ENCODE measurements at regions not wholly inside any gene's neighbourhood (a gene's known extent, or its start where the extent isn't known, plus 50 kb on each side); places are given as distances from the start of the nearest gene placed in this dataset.

DNA sequence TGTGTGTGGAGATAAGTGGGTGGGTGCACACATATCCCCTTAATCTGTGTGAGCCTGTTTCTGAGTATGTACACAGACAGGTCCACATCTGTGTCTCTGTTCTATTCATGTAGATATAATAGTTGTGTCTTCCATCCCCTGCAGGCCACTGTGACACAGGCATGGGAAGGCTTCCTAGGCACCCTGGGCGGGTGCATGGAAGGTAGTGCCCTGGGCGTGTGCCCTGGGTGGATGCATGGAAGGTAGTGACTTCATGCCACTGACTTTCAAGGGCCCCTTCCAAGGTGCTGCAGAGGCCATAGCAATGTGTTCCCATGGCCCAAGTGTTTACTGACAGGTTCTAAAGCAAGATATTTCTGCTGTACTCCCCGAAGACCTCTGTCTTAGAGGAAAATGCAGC is 462.5 kb upstream of the HS6ST1 start:
- in situ Hi-C loops (cut with HindIII; ENCODE audit: extremely low pct_ligation_motif_present, low pct_unique_long_range_greater_than_20kb), result no loop called here
- no peak overlapping the region for H2AFZ ChIP-seq (ENCODE audit: low read length)
- H3K27me3 ChIP-seq (ENCODE audit: control insufficient read depth in 1 of 2, insufficient read depth in 2 of 2, low read length in 2 of 2), result peaks cover 3 to 72% of the 10 kb centered on the region in 2 experiments; a peak in 3 of 5 replicates
- ChIA-PET POLR2A (no interaction called here), CTCF (ENCODE audit: low intra/inter-chr PET ratio, low total read pairs) (no interaction called here)
- ATAC-seq (no peak), DNase-seq (ENCODE audit: low spot score) (no peak), FAIRE-seq (no peak)
- 0% methylated on average over 3 of the region's 3 CpGs for WGBS (ENCODE audit: low lambda C conversion rate)
- H3K36me3 ChIP-seq (replicated peaks in 1 of 2; ENCODE audit: control insufficient read depth in 1 of 2, insufficient read depth in 2 of 2, low read length in 2 of 2), result no peaks in the 10 kb centered on the region
- no peak overlapping the region for H3K9ac ChIP-seq (ENCODE audit: insufficient read depth, low read depth, low read length)
- intact Hi-C loops (cut with micrococcal nuclease; ENCODE audit: unreplicated experiment), result no loop called here
- H3K79me2 ChIP-seq (ENCODE audit: insufficient read depth, low read length), result no peaks in the 10 kb centered on the region
- H3K4me3 ChIP-seq (replicated peaks in 1 of 3; ENCODE audit: insufficient read depth in 1 of 3, low read depth in 2 of 3, low read length in 3 of 3), result no peak overlapping the region
- no peak for TF ChIP-seq ZNF614 (CRISPR knock-in tag; IDR thresholded peaks at IDR 0.05; ENCODE audit: borderline replicate concordance)
- no peak for TF ChIP-seq PHF8 (CRISPR knock-in tag; IDR thresholded peaks at IDR 0.05)
- TF ChIP-seq NFKBIZ (CRISPR knock-in tag; IDR thresholded peaks at IDR 0.05), result no peak
- TF ChIP-seq HMGA1 (CRISPR knock-in tag; conservative IDR thresholded peaks at IDR 0.05), result no peak
- H3K4me1 ChIP-seq (ENCODE audit: insufficient read depth, low read length), result no peaks in the 10 kb centered on the region
- H3K9me3 ChIP-seq (ENCODE audit: low read length), result no peaks in the 10 kb centered on the region
- H4K20me1 ChIP-seq (ENCODE audit: insufficient read depth, low read length), result no peaks in the 10 kb centered on the region
- no peak overlapping the region for H3K27ac ChIP-seq (ENCODE audit: extremely low read length, insufficient read depth, low read length)
- H3K4me2 ChIP-seq (ENCODE audit: low read depth, low read length), result no peak overlapping the region
- no TSS peak for BruUV-seq (replicated peaks)

DNA sequence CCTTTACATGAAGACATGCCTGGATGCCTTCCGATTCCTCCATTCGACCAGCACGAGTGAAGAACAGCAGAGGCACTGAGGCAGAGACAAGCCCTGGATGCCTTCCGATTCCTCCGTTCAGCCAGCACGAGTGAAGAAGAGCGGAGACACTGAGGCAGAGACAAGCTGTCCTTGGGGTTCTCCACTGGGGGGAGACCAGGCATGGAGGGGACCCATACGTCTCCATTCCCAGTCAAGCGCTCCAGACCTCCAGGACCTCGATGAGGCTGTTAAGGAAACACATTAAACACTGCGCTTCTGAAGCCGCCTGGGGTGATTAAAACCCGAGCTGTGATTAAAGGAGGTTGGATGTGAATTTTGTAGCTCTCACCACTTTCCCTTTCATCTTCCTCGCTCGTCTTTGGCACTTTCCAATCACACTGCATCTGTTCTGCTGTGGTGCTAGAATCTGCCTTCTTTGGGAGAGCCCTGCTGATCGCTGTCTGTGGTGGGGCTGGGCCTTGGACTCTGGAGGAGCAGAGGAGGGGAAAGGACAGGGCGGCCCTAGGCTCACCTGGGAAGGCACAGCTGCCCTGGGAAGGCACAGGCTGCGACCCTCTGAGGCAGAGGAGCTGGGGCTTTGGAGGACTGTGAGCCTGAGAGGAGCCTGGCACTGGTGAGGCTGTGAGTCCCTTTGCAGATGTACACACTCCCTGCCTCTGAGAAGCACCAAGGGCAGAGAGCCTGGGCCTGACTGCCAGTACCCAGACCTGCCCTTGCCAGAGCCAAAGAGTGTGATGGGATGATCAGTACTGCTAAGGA is 463.1 kb upstream of the HS6ST1 start:
- Histone ChIP-seq H3K4me3 (replicated peaks in 1 of 3; ENCODE audit: insufficient read depth in 1 of 3, low read depth in 2 of 3, low read length in 3 of 3) (no peak overlapping the region), H3K27me3 (ENCODE audit: control insufficient read depth in 1 of 2, insufficient read depth in 2 of 2, low read length in 2 of 2) (peaks cover 3 to 66% of the 10 kb centered on the region in 2 experiments; a peak in 3 of 5 replicates), H3K9me3 (ENCODE audit: low read length) (no peaks in the 10 kb centered on the region), H3K79me2 (ENCODE audit: insufficient read depth, low read length) (no peaks in the 10 kb centered on the region), H4K20me1 (ENCODE audit: insufficient read depth, low read length) (no peaks in the 10 kb centered on the region), H3K27ac (ENCODE audit: extremely low read length, insufficient read depth, low read length) (no peak overlapping the region), H3K4me1 (ENCODE audit: insufficient read depth, low read length) (no peaks in the 10 kb centered on the region), H3K4me2 (ENCODE audit: low read depth, low read length) (no peak overlapping the region), H2AFZ (ENCODE audit: low read length) (no peak overlapping the region), H3K9ac (ENCODE audit: insufficient read depth, low read depth, low read length) (no peak overlapping the region), H3K36me3 (replicated peaks in 1 of 2; ENCODE audit: control insufficient read depth in 1 of 2, insufficient read depth in 2 of 2, low read length in 2 of 2) (no peaks in the 10 kb centered on the region)
- no peak; the same call in 2 of the 3 replicates for ATAC-seq
- BruUV-seq (replicated peaks), result no TSS peak
- FAIRE-seq, result no peak
- DNase-seq (ENCODE audit: low spot score), result no peak
- WGBS (ENCODE audit: low lambda C conversion rate), result 23% methylated on average over 18 of the region's 18 CpGs
- ChIA-PET POLR2A (no interaction called here), CTCF (ENCODE audit: low intra/inter-chr PET ratio, low total read pairs) (no interaction called here)
- TF ChIP-seq, protein P1, sequence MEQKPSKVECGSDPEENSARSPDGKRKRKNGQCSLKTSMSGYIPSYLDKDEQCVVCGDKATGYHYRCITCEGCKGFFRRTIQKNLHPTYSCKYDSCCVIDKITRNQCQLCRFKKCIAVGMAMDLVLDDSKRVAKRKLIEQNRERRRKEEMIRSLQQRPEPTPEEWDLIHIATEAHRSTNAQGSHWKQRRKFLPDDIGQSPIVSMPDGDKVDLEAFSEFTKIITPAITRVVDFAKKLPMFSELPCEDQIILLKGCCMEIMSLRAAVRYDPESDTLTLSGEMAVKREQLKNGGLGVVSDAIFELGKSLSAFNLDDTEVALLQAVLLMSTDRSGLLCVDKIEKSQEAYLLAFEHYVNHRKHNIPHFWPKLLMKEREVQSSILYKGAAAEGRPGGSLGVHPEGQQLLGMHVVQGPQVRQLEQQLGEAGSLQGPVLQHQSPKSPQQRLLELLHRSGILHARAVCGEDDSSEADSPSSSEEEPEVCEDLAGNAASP (CRISPR knock-in tag; IDR thresholded peaks at IDR 0.05; ENCODE audit: borderline replicate concordance), result no peak
- TF ChIP-seq, protein P2, sequence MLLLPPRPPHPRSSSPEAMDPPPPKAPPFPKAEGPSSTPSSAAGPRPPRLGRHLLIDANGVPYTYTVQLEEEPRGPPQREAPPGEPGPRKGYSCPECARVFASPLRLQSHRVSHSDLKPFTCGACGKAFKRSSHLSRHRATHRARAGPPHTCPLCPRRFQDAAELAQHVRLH (CRISPR knock-in tag; IDR thresholded peaks at IDR 0.05; ENCODE audit: borderline replicate concordance, low read depth), result no peak
- TF ChIP-seq ZBTB7A (CRISPR knock-in tag; IDR thresholded peaks at IDR 0.05) (no peak), ZZZ3 (CRISPR knock-in tag; IDR thresholded peaks at IDR 0.05; ENCODE audit: borderline replicate concordance) (no peak), ZNF775 (CRISPR knock-in tag; IDR thresholded peaks at IDR 0.05; ENCODE audit: borderline replicate concordance) (no peak)
- TF ChIP-seq, protein P3, sequence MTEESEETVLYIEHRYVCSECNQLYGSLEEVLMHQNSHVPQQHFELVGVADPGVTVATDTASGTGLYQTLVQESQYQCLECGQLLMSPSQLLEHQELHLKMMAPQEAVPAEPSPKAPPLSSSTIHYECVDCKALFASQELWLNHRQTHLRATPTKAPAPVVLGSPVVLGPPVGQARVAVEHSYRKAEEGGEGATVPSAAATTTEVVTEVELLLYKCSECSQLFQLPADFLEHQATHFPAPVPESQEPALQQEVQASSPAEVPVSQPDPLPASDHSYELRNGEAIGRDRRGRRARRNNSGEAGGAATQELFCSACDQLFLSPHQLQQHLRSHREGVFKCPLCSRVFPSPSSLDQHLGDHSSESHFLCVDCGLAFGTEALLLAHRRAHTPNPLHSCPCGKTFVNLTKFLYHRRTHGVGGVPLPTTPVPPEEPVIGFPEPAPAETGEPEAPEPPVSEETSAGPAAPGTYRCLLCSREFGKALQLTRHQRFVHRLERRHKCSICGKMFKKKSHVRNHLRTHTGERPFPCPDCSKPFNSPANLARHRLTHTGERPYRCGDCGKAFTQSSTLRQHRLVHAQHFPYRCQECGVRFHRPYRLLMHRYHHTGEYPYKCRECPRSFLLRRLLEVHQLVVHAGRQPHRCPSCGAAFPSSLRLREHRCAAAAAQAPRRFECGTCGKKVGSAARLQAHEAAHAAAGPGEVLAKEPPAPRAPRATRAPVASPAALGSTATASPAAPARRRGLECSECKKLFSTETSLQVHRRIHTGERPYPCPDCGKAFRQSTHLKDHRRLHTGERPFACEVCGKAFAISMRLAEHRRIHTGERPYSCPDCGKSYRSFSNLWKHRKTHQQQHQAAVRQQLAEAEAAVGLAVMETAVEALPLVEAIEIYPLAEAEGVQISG (CRISPR knock-in tag; IDR thresholded peaks at IDR 0.05), result no peak
- intact Hi-C loops (cut with micrococcal nuclease; ENCODE audit: unreplicated experiment), result no loop called here
- in situ Hi-C loops (cut with HindIII; ENCODE audit: extremely low pct_ligation_motif_present, low pct_unique_long_range_greater_than_20kb), result no loop called here
